ENCODE measurements at regions not wholly inside any gene's neighbourhood (a gene's known extent, or its start where the extent isn't known, plus 50 kb on each side); places are given as distances from the start of the nearest gene placed in this dataset.

- H3K4me3 ChIP-seq (ENCODE audit: low read depth, low read length), result no peak overlapping the region
- TF ChIP-seq, protein P1, sequence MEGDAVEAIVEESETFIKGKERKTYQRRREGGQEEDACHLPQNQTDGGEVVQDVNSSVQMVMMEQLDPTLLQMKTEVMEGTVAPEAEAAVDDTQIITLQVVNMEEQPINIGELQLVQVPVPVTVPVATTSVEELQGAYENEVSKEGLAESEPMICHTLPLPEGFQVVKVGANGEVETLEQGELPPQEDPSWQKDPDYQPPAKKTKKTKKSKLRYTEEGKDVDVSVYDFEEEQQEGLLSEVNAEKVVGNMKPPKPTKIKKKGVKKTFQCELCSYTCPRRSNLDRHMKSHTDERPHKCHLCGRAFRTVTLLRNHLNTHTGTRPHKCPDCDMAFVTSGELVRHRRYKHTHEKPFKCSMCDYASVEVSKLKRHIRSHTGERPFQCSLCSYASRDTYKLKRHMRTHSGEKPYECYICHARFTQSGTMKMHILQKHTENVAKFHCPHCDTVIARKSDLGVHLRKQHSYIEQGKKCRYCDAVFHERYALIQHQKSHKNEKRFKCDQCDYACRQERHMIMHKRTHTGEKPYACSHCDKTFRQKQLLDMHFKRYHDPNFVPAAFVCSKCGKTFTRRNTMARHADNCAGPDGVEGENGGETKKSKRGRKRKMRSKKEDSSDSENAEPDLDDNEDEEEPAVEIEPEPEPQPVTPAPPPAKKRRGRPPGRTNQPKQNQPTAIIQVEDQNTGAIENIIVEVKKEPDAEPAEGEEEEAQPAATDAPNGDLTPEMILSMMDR (conservative IDR thresholded peaks at IDR 0.05; ENCODE audit: low read depth, low read length), result no peak
- no peak for DNase-seq (ENCODE audit: low read depth)
These were observed 140.6 kb upstream of the LGALSL start for GRCh38 chr2:64313398-64313723.

DNA sequence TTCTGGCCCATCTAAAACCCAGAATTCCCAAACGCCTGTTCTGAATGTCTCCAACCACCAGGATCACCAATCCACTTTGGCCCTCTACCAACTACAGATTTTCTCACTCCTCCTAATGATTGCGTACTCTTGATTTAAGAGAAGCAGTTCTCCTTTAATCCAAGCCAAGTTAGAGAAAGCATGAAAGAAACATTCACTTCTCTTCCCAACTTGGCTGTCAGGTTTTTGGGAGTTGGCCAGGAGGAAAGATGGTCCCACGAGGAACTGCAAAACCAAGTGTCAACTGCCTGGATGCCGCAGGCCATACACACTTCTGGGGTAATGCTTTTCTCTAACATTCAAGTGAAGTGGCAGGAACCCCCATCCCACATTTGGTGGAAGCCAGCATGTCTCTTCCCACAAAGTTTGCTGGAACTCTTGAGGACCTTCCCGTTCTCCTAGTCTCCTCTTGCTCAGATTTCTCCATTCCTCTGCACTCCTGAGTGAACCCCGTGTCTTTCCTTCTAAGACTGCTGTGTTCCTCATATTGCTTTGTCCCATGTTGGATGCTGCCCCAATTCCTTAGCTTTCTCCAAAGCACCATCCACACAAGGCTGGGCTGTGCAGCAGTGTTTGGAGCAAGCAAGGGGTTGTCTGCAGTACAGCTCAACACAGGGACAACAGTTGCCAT is 138.5 kb upstream of the LGALSL start:
- no peak for DNase-seq (ENCODE audit: low read depth)
- no peak overlapping the region for H3K4me3 ChIP-seq (ENCODE audit: low read depth, low read length)
- TF ChIP-seq, protein P1 (conservative IDR thresholded peaks at IDR 0.05; ENCODE audit: low read depth, low read length), result no peak

DNA sequence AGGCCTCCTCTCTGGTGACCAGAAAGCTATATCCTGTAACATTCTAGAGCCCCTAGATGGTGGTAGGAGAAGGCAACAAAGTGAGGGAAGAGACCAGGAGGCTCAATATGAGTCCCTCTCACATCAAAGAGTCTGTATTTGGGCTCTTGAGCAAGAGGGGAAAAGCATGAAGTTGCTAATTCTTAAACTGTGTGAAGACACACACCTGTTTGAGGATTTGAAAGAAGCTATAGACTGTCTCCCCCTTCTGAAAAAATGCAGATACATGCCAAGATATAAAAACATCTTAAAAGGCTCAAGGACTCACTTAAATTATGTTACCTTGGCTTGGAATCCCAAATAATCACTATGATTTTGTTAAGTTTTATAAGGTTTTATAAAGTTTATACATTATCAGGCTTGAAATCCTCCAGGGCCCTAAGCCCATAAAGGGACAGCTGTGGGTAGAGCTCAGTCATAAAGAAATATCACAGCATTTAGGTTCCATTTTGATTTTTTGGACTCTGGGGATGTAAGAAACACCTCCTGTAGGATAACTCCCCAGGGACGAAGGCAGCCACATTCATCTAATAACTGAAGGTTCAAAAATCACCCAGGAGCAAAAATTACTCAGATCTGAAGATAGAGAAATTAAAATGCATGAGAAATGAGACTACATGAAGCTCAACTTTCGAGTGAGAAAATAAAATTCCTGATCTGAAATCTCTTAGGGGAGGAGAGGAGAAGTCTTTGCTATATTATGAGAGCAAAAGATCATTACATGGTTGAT is 136.1 kb upstream of the LGALSL start:
- TF ChIP-seq, protein P1 (conservative IDR thresholded peaks at IDR 0.05; ENCODE audit: low read depth, low read length), result no peak
- DNase-seq (ENCODE audit: low read depth), result no peak
- no peak overlapping the region for H3K4me3 ChIP-seq (ENCODE audit: low read depth, low read length)

DNA sequence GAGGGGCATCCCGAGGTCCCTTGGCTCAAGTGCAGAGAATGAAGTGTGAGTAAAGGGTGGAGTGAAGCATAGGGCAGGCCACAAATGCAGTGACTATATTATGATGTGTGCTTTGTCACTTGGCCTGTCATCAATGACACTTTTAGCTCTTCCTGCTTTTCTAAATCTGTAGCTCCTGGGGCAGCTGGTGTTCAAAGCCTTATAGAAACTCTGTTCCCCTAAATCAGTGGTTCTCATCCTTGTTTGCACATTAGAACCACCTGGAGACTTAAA is 135.6 kb upstream of the LGALSL start:
- H3K4me3 ChIP-seq (ENCODE audit: low read depth, low read length), result no peak overlapping the region
- TF ChIP-seq, protein P1 (conservative IDR thresholded peaks at IDR 0.05; ENCODE audit: low read depth, low read length), result no peak
- no peak for DNase-seq (ENCODE audit: low read depth)

- TF ChIP-seq, protein P1 (conservative IDR thresholded peaks at IDR 0.05; ENCODE audit: low read depth, low read length), result no peak
- DNase-seq (ENCODE audit: low read depth), result no peak
- no peak overlapping the region for H3K4me3 ChIP-seq (ENCODE audit: low read depth, low read length)
These were observed 134.1 kb upstream of the LGALSL start for GRCh38 chr2:64319896-64320295.

- TF ChIP-seq, protein P1 (conservative IDR thresholded peaks at IDR 0.05; ENCODE audit: low read depth, low read length), result no peak
- no peak overlapping the region for H3K4me3 ChIP-seq (ENCODE audit: low read depth, low read length)
- DNase-seq (ENCODE audit: low read depth), result no peak
These were observed 131.5 kb upstream of the LGALSL start for GRCh38 chr2:64322433-64322832.

DNA sequence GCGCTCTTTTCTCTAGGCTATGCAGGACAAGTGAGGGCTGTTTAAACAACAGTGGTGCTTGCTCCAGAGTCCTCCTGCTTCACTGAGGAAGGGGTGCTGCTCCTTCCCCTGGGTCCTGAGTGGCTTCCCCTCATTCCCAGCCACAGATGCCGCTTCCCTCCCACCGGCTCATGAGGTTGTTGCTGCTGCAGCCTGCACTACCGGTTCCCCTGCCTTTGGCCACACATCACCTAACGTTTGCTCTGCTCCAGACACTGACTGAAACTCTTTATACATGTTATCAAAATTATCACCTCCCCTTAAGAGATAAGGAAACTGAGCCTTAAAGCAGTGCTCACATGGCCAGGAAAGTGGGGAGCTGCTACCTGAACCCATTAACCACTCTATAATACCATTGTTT is 130.8 kb upstream of the LGALSL start:
- TF ChIP-seq, protein P1 (conservative IDR thresholded peaks at IDR 0.05; ENCODE audit: low read depth, low read length), result no peak
- DNase-seq (ENCODE audit: low read depth), result no peak
- no peak overlapping the region for H3K4me3 ChIP-seq (ENCODE audit: low read depth, low read length)

Data from epithelial cell of proximal tubule (primary cell).